Activated naive CD8-positive, alpha-beta T cell treated with anti-CD3 and anti-CD28 coated beads, Interleukin-2, amount 50 U/mL, for 24 hours (primary cell): ENCODE measurements at regions not wholly inside any gene's neighbourhood (a gene's known extent, or its start where the extent isn't known, plus 50 kb on each side); places are given as distances from the start of the nearest gene placed in this dataset.
"Not testable (repeated sequence)": the region's sequence is repeated elsewhere in the genome, so short reads cannot be mapped to it uniquely, and the experiment has no call there.

Experiments used
- ATAC-seq: fragments of 150-1000 bp; cut with Tn5 transposase; one replicate; pipeline ENCODE4 v1.10.0; 2021
- DNase-seq: peaks from one replicate; pipeline ENCODE4 v3.0.0; 2021
- H3K27ac Mint-ChIP-seq: one replicate; pipeline ENCODE4 v1.8.0; 2021; ENCODE audit warnings: mild to moderate bottlenecking, mixed read lengths
- H3K27me3 Mint-ChIP-seq: one replicate; pipeline ENCODE4 v1.8.0; 2021; ENCODE audit warnings: mixed read lengths
- H3K36me3 Mint-ChIP-seq: one replicate; pipeline ENCODE4 v1.8.0; 2021; ENCODE audit warnings: low read depth, mixed read lengths
- H3K4me1 Mint-ChIP-seq: one replicate; pipeline ENCODE4 v1.8.0; 2021; ENCODE audit warnings: mixed read lengths
- H3K4me3 Mint-ChIP-seq: one replicate; pipeline ENCODE4 v1.8.0; 2021; ENCODE audit warnings: mild to moderate bottlenecking, moderate library complexity, mixed read lengths
- H3K9me3 Mint-ChIP-seq: one replicate; pipeline ENCODE4 v1.8.0; 2021; ENCODE audit warnings: mixed read lengths

GRCh38 chr17:21774263-21774662 lies 81.9 kb downstream of the KCNJ18 start:
- peaks cover 4% of the 10 kb centered on the region for H3K9me3 Mint-ChIP-seq
- H3K4me1 Mint-ChIP-seq = no peaks in the 10 kb centered on the region
- DNase-seq = no peak
- no peaks in the 10 kb centered on the region for H3K27me3 Mint-ChIP-seq
- H3K27ac Mint-ChIP-seq = no peak overlapping the region
- no peak overlapping the region for H3K4me3 Mint-ChIP-seq
- ATAC-seq = no peak
- H3K36me3 Mint-ChIP-seq = no peaks in the 10 kb centered on the region

DNA sequence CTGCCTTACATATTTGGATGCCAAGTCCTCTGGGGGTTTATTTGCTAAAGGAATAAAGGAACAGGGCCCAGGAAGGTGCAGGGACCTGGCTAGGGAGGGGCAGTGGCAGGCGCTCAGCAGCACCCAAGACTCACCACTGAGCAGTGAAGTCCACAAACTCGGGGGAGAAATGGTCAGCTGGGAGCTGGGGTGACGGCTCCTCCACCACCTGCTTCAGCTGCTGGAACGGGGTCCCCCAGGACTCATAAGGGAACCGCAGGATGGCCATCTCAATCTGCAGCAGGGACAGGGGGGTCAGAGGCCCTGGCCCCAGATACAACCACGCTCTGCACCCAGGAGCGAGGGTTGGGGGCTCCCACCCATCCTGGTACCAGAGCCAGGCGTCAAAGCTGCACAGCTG lies 83.2 kb downstream of the KCNJ18 start:
- H3K27ac Mint-ChIP-seq, DNase-seq, H3K36me3 Mint-ChIP-seq, H3K27me3 Mint-ChIP-seq, H3K9me3 Mint-ChIP-seq, H3K4me1 Mint-ChIP-seq, ATAC-seq, H3K4me3 Mint-ChIP-seq: not testable (repeated sequence)

DNA sequence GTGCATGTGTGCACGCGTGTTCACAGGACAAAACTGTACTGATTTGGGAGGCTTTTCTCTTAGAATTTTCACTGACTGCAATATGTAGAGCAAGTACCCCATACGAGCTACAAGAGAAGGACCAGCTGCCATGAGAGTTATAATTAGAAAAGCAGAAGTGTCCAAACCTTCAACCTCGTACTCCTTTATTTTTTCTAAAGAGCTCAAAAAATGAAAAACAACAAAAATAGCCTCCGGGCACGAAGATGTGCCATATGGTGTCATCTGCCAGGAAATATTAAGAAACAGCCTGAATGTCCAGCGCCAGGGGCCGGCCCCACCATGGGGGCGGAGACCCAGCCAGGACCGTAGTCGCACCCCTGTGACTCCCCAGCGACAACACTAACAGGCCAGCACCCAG lies 84.6 kb downstream of the KCNJ18 start:
- H3K27ac Mint-ChIP-seq, ATAC-seq, H3K9me3 Mint-ChIP-seq, DNase-seq, H3K36me3 Mint-ChIP-seq, H3K4me1 Mint-ChIP-seq, H3K4me3 Mint-ChIP-seq, H3K27me3 Mint-ChIP-seq: not testable (repeated sequence)

DNA sequence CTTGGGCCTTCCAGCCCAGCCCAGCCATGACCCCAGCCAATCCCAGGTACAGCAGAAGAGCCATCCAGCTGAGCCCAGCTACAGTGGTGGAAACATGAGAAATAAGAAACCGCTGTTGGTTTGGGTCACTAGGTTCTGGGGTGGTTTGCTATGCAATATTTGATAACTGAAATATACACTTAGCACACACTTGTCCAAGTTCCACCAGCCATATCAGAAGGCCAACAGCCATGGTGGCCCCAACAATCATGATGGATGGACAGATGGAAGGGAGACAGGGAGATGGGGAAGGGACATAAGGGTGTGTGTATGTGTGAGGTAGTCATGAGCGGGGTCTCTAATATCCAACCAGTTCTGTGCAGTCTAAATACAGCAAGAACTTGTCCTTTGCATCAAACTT lies 86.5 kb downstream of the KCNJ18 start:
- not testable (repeated sequence) for H3K27ac Mint-ChIP-seq, DNase-seq, H3K4me1 Mint-ChIP-seq, ATAC-seq, H3K27me3 Mint-ChIP-seq, H3K9me3 Mint-ChIP-seq, H3K36me3 Mint-ChIP-seq, H3K4me3 Mint-ChIP-seq

GRCh38 chr17:21780293-21780888 lies 88.1 kb downstream of the KCNJ18 start:
- H3K27ac Mint-ChIP-seq, ATAC-seq, H3K27me3 Mint-ChIP-seq, H3K4me3 Mint-ChIP-seq, H3K4me1 Mint-ChIP-seq, H3K36me3 Mint-ChIP-seq, H3K9me3 Mint-ChIP-seq, DNase-seq: not testable (repeated sequence)

GRCh38 chr17:21780919-21781665 lies 88.8 kb downstream of the KCNJ18 start:
- not testable (repeated sequence) for H3K9me3 Mint-ChIP-seq, DNase-seq, H3K27ac Mint-ChIP-seq, H3K36me3 Mint-ChIP-seq, H3K4me1 Mint-ChIP-seq, ATAC-seq, H3K27me3 Mint-ChIP-seq, H3K4me3 Mint-ChIP-seq

GRCh38 chr17:21781666-21782024 lies 89.3 kb downstream of the KCNJ18 start:
- DNase-seq, H3K4me1 Mint-ChIP-seq, H3K36me3 Mint-ChIP-seq, H3K9me3 Mint-ChIP-seq, H3K27ac Mint-ChIP-seq, H3K27me3 Mint-ChIP-seq, H3K4me3 Mint-ChIP-seq, ATAC-seq: not testable (repeated sequence)

DNA sequence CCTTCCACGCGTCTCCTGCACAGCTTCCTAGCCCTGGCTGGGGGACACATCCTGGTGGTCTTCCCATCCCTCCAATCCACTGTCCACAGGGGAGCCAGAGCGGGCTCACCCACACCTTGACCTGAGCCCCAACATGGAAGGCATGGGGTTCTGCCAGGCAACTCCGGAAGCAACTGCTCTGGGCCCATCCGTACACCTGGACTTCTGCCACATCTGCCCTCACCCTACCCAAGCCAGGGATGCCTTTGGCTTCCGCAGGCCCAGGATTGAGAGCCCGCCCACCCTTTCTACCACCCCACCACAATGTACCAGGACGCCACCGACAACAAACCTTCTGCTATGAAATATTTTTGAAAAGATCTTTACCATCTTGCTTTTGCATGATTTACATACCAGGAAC lies 89.8 kb downstream of the KCNJ18 start:
- not testable (repeated sequence) for H3K27ac Mint-ChIP-seq, H3K4me3 Mint-ChIP-seq, H3K4me1 Mint-ChIP-seq, DNase-seq, H3K27me3 Mint-ChIP-seq, H3K36me3 Mint-ChIP-seq, ATAC-seq, H3K9me3 Mint-ChIP-seq

- H3K36me3 Mint-ChIP-seq, H3K9me3 Mint-ChIP-seq, DNase-seq, ATAC-seq, H3K4me3 Mint-ChIP-seq, H3K27ac Mint-ChIP-seq, H3K4me1 Mint-ChIP-seq, H3K27me3 Mint-ChIP-seq: not testable (repeated sequence)
These were observed 90.3 kb downstream of the KCNJ18 start for GRCh38 chr17:21782604-21783003.

DNA sequence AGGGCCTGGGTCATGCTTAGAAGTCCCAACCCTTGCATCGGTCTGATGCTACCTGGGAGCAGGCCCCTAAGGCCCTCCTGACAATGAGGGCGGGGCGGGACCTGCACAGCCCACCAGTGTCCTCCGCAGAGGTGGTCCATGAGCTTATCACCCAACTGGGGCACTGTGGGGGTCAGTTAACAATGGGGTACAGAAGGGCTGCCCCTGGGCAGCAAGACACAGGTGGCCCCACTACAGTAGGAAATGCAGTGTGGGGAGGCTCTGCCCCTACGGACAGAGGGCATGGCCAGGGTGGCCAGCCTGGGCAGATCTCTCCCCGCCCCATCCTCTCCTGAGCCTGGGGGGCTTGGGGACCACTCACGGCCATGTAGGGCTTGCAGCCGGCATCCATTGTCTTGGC lies 90.7 kb downstream of the KCNJ18 start:
- not testable (repeated sequence) for ATAC-seq, H3K36me3 Mint-ChIP-seq, DNase-seq, H3K27me3 Mint-ChIP-seq, H3K9me3 Mint-ChIP-seq, H3K4me3 Mint-ChIP-seq, H3K4me1 Mint-ChIP-seq, H3K27ac Mint-ChIP-seq

- not testable (repeated sequence) for H3K36me3 Mint-ChIP-seq, H3K27me3 Mint-ChIP-seq, DNase-seq, H3K4me1 Mint-ChIP-seq, ATAC-seq, H3K4me3 Mint-ChIP-seq, H3K27ac Mint-ChIP-seq, H3K9me3 Mint-ChIP-seq
These were observed 121.9 kb downstream of the KCNJ18 start for GRCh38 chr17:21814272-21814671.

- H3K9me3 Mint-ChIP-seq = peaks cover 6% of the 10 kb centered on the region
- H3K4me1 Mint-ChIP-seq = no peaks in the 10 kb centered on the region
- H3K27me3 Mint-ChIP-seq = no peaks in the 10 kb centered on the region
- H3K27ac Mint-ChIP-seq = no peak overlapping the region
- no peak for DNase-seq
- no peak overlapping the region for H3K4me3 Mint-ChIP-seq
- ATAC-seq = no peak
- H3K36me3 Mint-ChIP-seq = no peaks in the 10 kb centered on the region
These were observed 122.5 kb downstream of the KCNJ18 start for GRCh38 chr17:21814776-21815175.

DNA sequence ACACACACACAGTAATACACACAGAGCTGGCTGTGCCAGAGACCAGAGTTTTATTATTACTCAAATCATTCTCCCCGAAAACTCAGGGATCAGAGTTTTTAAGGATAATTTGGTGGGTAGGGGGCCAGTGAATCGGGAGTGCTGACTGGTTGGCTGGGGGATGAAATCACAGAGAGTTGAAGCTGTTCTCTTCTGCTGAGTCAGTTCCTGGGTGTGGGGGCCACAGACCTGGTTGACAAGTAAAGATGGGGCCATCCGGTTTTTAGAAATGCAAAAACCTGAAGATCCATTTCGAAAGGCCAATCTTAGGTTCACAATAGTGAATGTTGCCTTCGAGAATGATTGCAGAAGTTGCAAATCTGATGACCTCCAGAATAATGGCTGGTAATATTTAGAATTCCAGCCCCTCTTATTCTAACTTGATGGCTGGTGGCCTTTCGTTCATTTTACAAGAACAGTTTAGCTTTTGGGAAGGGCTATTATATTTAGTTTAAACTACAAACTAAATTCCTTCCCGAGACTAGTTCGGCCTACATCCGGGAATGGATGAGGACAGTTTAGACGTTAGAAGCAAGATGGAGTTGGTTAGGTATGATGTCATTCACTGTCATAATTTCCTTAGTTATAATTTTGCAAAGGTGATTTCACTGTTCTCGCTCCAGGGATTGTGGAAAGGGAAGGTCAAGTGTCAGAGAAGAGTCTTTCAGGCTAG lies 123.2 kb downstream of the KCNJ18 start:
- Mint-ChIP-seq H3K9me3 (peaks cover 6% of the 10 kb centered on the region), H3K4me1 (no peaks in the 10 kb centered on the region), H3K27me3 (no peaks in the 10 kb centered on the region), H3K36me3 (no peaks in the 10 kb centered on the region), H3K27ac (no peak overlapping the region), H3K4me3 (no peak overlapping the region)
- DNase-seq (no peak), ATAC-seq (no peak)

GRCh38 chr17:21816592-21817567 lies 124.6 kb downstream of the KCNJ18 start:
- Mint-ChIP-seq H3K27ac (no peak overlapping the region), H3K4me1 (no peaks in the 10 kb centered on the region), H3K36me3 (no peaks in the 10 kb centered on the region), H3K4me3 (no peak overlapping the region), H3K9me3 (peaks cover 6% of the 10 kb centered on the region), H3K27me3 (no peaks in the 10 kb centered on the region)
- no peak for ATAC-seq
- no peak for DNase-seq
